ENCODE measurements at regions not wholly inside any gene's neighbourhood (a gene's known extent, or its start where the extent isn't known, plus 50 kb on each side); places are given as distances from the start of the nearest gene placed in this dataset.
"Not testable (repeated sequence)": the region's sequence is repeated elsewhere in the genome, so short reads cannot be mapped to it uniquely, and the experiment has no call there.

DNA sequence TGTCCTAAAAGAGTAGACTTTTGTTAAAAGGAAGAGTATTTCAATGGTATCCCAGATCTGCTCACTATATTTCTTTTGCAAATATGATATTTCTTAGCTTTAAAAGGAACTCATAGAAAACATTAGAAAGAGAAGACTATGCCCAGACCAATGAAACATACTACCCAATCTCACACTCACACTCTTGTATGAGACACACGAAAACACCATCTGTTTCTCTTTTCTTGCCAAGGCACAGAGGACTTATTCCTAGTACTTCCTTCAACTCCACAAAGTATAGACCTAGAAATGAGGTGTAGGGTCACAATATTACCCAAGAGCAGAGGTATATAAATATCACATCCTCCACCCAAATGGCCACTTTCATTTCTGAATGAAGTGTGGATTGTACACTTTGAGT, 292.4 kb upstream of the ACO1 start:
- intact Hi-C loops (cut with DNase I): no loop called here
- Histone ChIP-seq H3K9me3 (no peaks in the 10 kb centered on the region), H3K4me1 (no peaks in the 10 kb centered on the region), H3K27ac (no peak overlapping the region), H3K4me3 (no peak overlapping the region), H3K27me3 (no peaks in the 10 kb centered on the region), H3K36me3 (no peaks in the 10 kb centered on the region)
- no peak for ATAC-seq
- WGBS (ENCODE audit: insufficient coverage, low coverage, low lambda C conversion rate, missing lambda C conversion rate): 35% methylated on average over 1 of the region's 1 CpG
- TF ChIP-seq POLR2A (IDR thresholded peaks at IDR 0.05): no peak
- no peak for DNase-seq

- Histone ChIP-seq H3K27me3 (no peaks in the 10 kb centered on the region), H3K9me3 (no peaks in the 10 kb centered on the region), H3K4me1 (no peaks in the 10 kb centered on the region), H3K4me3 (no peak overlapping the region), H3K27ac (no peak overlapping the region), H3K36me3 (no peaks in the 10 kb centered on the region)
- 68% methylated on average over 2 of the region's 2 CpGs for WGBS (ENCODE audit: insufficient coverage, low coverage, low lambda C conversion rate, missing lambda C conversion rate)
- TF ChIP-seq CTCF (IDR thresholded peaks at IDR 0.05) (no peak), POLR2A (IDR thresholded peaks at IDR 0.05) (no peak)
- no peak for DNase-seq
- intact Hi-C loops (cut with DNase I): no loop called here
- ATAC-seq: no peak
These were observed 267.2 kb upstream of the ACO1 start for GRCh38 chr9:32117291-32117690.

DNA sequence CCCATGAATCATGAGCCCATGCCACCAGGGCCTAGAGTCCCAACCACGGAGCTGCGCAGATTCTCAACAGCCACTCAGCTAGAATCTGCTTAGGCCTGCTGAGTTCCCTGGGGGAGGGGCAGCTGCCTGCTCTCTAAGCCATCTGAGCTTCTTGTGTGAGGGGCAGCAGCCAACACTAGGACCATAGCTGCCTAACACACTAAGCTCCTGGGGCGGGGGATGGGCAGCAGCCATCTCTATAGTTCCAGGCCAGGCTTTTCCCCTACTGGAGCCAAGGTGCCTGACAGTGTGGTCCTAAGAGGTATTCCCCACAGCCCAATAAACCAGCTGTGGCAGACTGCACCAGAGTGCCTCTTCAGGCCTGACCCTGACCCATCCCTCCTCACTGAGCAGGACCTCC, 255.9 kb upstream of the ACO1 start:
- no peaks in the 10 kb centered on the region for H3K36me3 ChIP-seq
- H3K9me3 ChIP-seq: no peaks in the 10 kb centered on the region
- H3K27ac ChIP-seq: no peak overlapping the region
- intact Hi-C loops (cut with DNase I): no loop called here
- no peaks in the 10 kb centered on the region for H3K27me3 ChIP-seq
- no peak for ATAC-seq
- DNase-seq: no peak
- H3K4me3 ChIP-seq: no peak overlapping the region
- H3K4me1 ChIP-seq: no peaks in the 10 kb centered on the region
- no CpG with 5 or more reads among the region's 3 CpGs for WGBS (ENCODE audit: insufficient coverage, low coverage, low lambda C conversion rate, missing lambda C conversion rate)
- TF ChIP-seq POLR2A (IDR thresholded peaks at IDR 0.05) (no peak), CTCF (IDR thresholded peaks at IDR 0.05) (no peak)

DNA sequence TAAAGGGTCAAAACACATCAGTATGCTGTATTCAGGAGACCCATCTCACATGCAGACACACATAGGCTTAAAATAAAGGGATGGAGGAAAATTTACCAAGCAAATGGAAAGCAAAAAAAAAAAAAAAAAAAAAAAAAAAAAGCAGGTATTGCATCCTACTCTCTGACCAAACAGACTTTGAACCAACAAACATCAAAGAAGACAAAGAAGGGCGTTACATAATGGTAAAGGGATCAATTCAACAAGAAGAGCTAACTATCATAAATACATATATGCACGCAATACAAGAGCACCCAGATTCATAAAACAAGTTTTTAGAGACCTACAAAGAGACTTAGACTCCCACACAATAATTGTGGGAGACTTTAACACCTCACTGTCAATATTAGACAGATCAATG, 253.7 kb upstream of the ACO1 start:
- H3K4me1 ChIP-seq; H3K27ac ChIP-seq; H3K4me3 ChIP-seq; H3K36me3 ChIP-seq; H3K27me3 ChIP-seq; DNase-seq; ATAC-seq; H3K9me3 ChIP-seq; intact Hi-C loops (cut with DNase I): not testable (repeated sequence)
- 36% methylated on average over 2 of the region's 2 CpGs for WGBS (ENCODE audit: insufficient coverage, low coverage, low lambda C conversion rate, missing lambda C conversion rate)

DNA sequence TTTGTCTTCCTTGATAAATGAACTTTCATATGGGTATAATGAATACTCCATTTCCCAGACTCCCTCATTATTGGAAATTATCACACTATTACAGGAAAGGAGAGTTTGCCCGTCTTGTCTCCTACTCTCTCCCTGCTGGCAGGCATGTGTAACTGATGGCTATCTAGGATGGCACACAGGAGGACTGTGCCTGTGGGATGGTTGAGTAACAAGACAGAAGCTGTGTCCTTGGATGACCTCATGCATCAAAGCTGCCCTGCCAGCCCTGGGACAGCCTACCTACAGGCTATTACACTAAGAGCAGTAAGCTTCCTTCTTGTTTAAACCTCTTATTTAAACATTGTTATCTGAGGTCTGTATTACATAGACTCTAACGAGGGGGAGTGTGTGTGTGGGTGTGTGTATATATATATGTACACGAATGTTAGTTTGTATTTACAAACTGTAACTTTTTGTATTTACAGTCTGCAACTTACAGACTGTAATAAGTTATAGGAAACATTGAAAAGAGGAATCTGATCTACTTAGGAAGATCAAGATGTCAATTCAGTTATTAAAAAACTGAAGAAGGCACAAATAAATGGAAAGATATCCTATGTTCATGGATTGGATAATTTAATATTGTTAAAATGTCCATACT, 247.6 kb upstream of the ACO1 start:
- intact Hi-C loops (cut with DNase I): no loop called here
- TF ChIP-seq CTCF (IDR thresholded peaks at IDR 0.05) (peak in 2 of 4 donors; percentile 10 to 27), POLR2A (IDR thresholded peaks at IDR 0.05) (no peak)
- H3K4me3 ChIP-seq: no peak overlapping the region
- no peaks in the 10 kb centered on the region for H3K4me1 ChIP-seq
- peak in 3 of 4 donors; percentile 98 to 100 (median 98) for ATAC-seq
- 16% methylated on average over 3 of the region's 3 CpGs for WGBS (ENCODE audit: insufficient coverage, low coverage, low lambda C conversion rate, missing lambda C conversion rate)
- H3K9me3 ChIP-seq: no peaks in the 10 kb centered on the region
- H3K27ac ChIP-seq: no peak overlapping the region
- no peaks in the 10 kb centered on the region for H3K36me3 ChIP-seq
- DNase-seq: peak; percentile 34 to 63 (median 54)
- no peaks in the 10 kb centered on the region for H3K27me3 ChIP-seq

DNA sequence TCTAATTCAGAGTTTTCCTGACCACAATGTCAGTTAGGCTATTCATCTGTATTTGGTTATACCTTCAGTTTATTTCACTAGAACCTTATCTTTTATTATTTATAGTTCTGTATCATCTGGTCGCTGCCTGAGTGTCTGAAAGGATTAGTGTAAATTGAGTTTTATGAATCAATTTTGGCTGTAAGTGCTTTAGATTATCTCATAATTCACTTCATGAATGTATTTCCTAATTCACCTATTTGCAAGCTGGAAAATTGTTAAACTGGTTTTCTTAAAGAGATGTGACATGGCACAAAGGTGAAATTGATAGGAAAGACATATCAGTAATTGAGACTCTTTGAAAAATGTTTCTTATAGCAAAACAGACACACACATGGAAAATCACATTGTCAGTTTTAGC, 242.4 kb upstream of the ACO1 start:
- DNase-seq: no peak
- ATAC-seq: no peak
- H3K27me3 ChIP-seq: no peaks in the 10 kb centered on the region
- H3K9me3 ChIP-seq: no peaks in the 10 kb centered on the region
- WGBS (ENCODE audit: insufficient coverage, low coverage, low lambda C conversion rate, missing lambda C conversion rate): 14% methylated on average over 1 of the region's 1 CpG
- no peak overlapping the region for H3K27ac ChIP-seq
- H3K4me3 ChIP-seq: no peak overlapping the region
- TF ChIP-seq POLR2A (IDR thresholded peaks at IDR 0.05) (no peak), CTCF (IDR thresholded peaks at IDR 0.05) (no peak)
- intact Hi-C loops (cut with DNase I): no loop called here
- H3K36me3 ChIP-seq: no peaks in the 10 kb centered on the region
- H3K4me1 ChIP-seq: no peaks in the 10 kb centered on the region

Measured in right lobe of liver (tissue), 6 donors.